ENCODE measurements at regions not wholly inside any gene's neighbourhood (a gene's known extent, or its start where the extent isn't known, plus 50 kb on each side); places are given as distances from the start of the nearest gene placed in this dataset.

GRCh38 chr5:163623524-163623923 lies 118.1 kb downstream of the MAT2B start (continued):
- TF ChIP-seq RELA (CRISPR knock-in tag; IDR thresholded peaks at IDR 0.05; ENCODE audit: borderline replicate concordance): no peak

GRCh38 chr5:163623986-163624385 lies 118.6 kb downstream of the MAT2B start:
- Mint-ChIP-seq H3K4me3 (no peak overlapping the region), H3K9me3 (peaks cover 5% of the 10 kb centered on the region; the same call in 1 of the 2 replicates), H3K36me3 (no peaks in the 10 kb centered on the region), H3K27me3 (ENCODE audit: low read depth) (no peaks in the 10 kb centered on the region), H3K4me1 (no peaks in the 10 kb centered on the region), H3K27ac (no peak overlapping the region)
- ATAC-seq: no peak
- POLR2A ChIA-PET: no interaction called here
- no peak for TF ChIP-seq ATF6 (CRISPR knock-in tag; IDR thresholded peaks at IDR 0.05)
- no peak for TF ChIP-seq HMGXB4 (CRISPR knock-in tag; IDR thresholded peaks at IDR 0.05)
- TF ChIP-seq TEAD1 (CRISPR knock-in tag; IDR thresholded peaks at IDR 0.05): no peak
- TF ChIP-seq IRF1 (CRISPR knock-in tag; IDR thresholded peaks at IDR 0.05): no peak
- no peak for TF ChIP-seq TCF7 (CRISPR knock-in tag; IDR thresholded peaks at IDR 0.05; ENCODE audit: low read depth)
- no peak for TF ChIP-seq NR1H2 (CRISPR knock-in tag; IDR thresholded peaks at IDR 0.05)
- TF ChIP-seq ZNF138 (CRISPR knock-in tag; conservative IDR thresholded peaks at IDR 0.05): no peak
- TF ChIP-seq NR3C1 (CRISPR knock-in tag; conservative IDR thresholded peaks at IDR 0.05; ENCODE audit: low read depth): no peak
- no peak for TF ChIP-seq STAT6 (CRISPR knock-in tag; conservative IDR thresholded peaks at IDR 0.05; ENCODE audit: low read depth)
- TF ChIP-seq ZNF671 (CRISPR knock-in tag; IDR thresholded peaks at IDR 0.05): no peak
- no peak for TF ChIP-seq RELA (CRISPR knock-in tag; IDR thresholded peaks at IDR 0.05; ENCODE audit: borderline replicate concordance)
- no peak for TF ChIP-seq ELF4 (CRISPR knock-in tag; IDR thresholded peaks at IDR 0.05; ENCODE audit: low read depth)
- TF ChIP-seq MAX (CRISPR knock-in tag; IDR thresholded peaks at IDR 0.05): no peak
- TF ChIP-seq NR2C2 (CRISPR knock-in tag; IDR thresholded peaks at IDR 0.05): no peak
- no peak for TF ChIP-seq FOXK1 (CRISPR knock-in tag; IDR thresholded peaks at IDR 0.05)
- CTCF ChIA-PET: no interaction called here
- DNase-seq (ENCODE audit: low spot score): no peak

GRCh38 chr5:163624431-163624830 lies 119.0 kb downstream of the MAT2B start:
- POLR2A ChIA-PET: no interaction called here
- Mint-ChIP-seq H3K27ac (no peak overlapping the region), H3K4me3 (no peak overlapping the region)
- no peak for TF ChIP-seq ZBTB43 (CRISPR knock-in tag; IDR thresholded peaks at IDR 0.05)
- no peak for TF ChIP-seq TEAD4 (CRISPR knock-in tag; IDR thresholded peaks at IDR 0.05)
- no peak for TF ChIP-seq NFE2L1 (CRISPR knock-in tag; IDR thresholded peaks at IDR 0.05)
- no peak for TF ChIP-seq E2F1 (CRISPR knock-in tag; IDR thresholded peaks at IDR 0.05)
- no peak for TF ChIP-seq NR3C1 (CRISPR knock-in tag; conservative IDR thresholded peaks at IDR 0.05; ENCODE audit: low read depth)
- TF ChIP-seq ZSCAN18 (CRISPR knock-in tag; IDR thresholded peaks at IDR 0.05): no peak

More at GRCh38 chr5:163624431-163624830, 119.0 kb downstream of the MAT2B start:
- no peaks in the 10 kb centered on the region for H3K27me3 Mint-ChIP-seq (ENCODE audit: low read depth)
- CTCF ChIA-PET: no interaction called here
- no peak for ATAC-seq
- H3K9me3 Mint-ChIP-seq: peaks cover 7% of the 10 kb centered on the region; the same call in 1 of the 2 replicates
- H3K4me1 Mint-ChIP-seq: no peaks in the 10 kb centered on the region
- H3K36me3 Mint-ChIP-seq: no peaks in the 10 kb centered on the region
- no peak for DNase-seq (ENCODE audit: low spot score)
